ENCODE measurements at regions not wholly inside any gene's neighbourhood (a gene's known extent, or its start where the extent isn't known, plus 50 kb on each side); places are given as distances from the start of the nearest gene placed in this dataset.

GRCh38 chr12:19893514-19893913 is 454.2 kb downstream of the AEBP2 start:
- TF ChIP-seq POLR2AphosphoS5 (IDR thresholded peaks at IDR 0.05) (no peak), CTCF (IDR thresholded peaks at IDR 0.05) (no peak)

All from suprapubic skin (tissue), 3 donors.